ENCODE measurements at regions not wholly inside any gene's neighbourhood (a gene's known extent, or its start where the extent isn't known, plus 50 kb on each side); places are given as distances from the start of the nearest gene placed in this dataset.

GRCh38 chr9:90420211-90420610 is 222.4 kb downstream of the DIRAS2 start:
- intact Hi-C loops (cut with micrococcal nuclease; ENCODE audit: unreplicated experiment): no loop called here
- no peak for DNase-seq (ENCODE audit: low spot score)
- TF ChIP-seq CTCF (conservative IDR thresholded peaks at IDR 0.05; ENCODE audit: low read depth, low read length): no peak
- TF ChIP-seq EZH2 (IDR thresholded peaks at IDR 0.05; ENCODE audit: borderline replicate concordance, low read depth, low read length, poor library complexity, severe bottlenecking): no peak
- Histone ChIP-seq H3K4me3 (ENCODE audit: low read depth, low read length, poor library complexity, severe bottlenecking) (no peak overlapping the region), H3K36me3 (ENCODE audit: insufficient read depth, low read length, poor library complexity, severe bottlenecking) (no peaks in the 10 kb centered on the region), H3K27ac (ENCODE audit: low read depth, low read length, poor library complexity, severe bottlenecking) (no peak overlapping the region), H3K4me1 (ENCODE audit: insufficient read depth, low read length, poor library complexity, severe bottlenecking) (no peaks in the 10 kb centered on the region), H3K9me3 (ENCODE audit: low read depth, low read length, poor library complexity, severe bottlenecking) (no peaks in the 10 kb centered on the region), H3K27me3 (replicated peaks; ENCODE audit: insufficient read depth, low read depth, low read length, poor library complexity) (no peaks in the 10 kb centered on the region)
- POLR2A ChIA-PET (ENCODE audit: low non-redundant PET): no interaction called here
- CTCF ChIA-PET: no interaction called here
- no TSS peak for BruUV-seq (replicated peaks)

GRCh38 chr9:90420768-90421513 is 221.7 kb downstream of the DIRAS2 start:
- intact Hi-C loops (cut with micrococcal nuclease; ENCODE audit: unreplicated experiment): no loop called here
- no peaks in the 10 kb centered on the region for H3K27me3 ChIP-seq (replicated peaks; ENCODE audit: insufficient read depth, low read depth, low read length, poor library complexity)
- TF ChIP-seq EZH2 (IDR thresholded peaks at IDR 0.05; ENCODE audit: borderline replicate concordance, low read depth, low read length, poor library complexity, severe bottlenecking) (no peak), CTCF (conservative IDR thresholded peaks at IDR 0.05; ENCODE audit: low read depth, low read length) (no peak)
- DNase-seq (ENCODE audit: low spot score): no peak
- H3K36me3 ChIP-seq (ENCODE audit: insufficient read depth, low read length, poor library complexity, severe bottlenecking): no peaks in the 10 kb centered on the region
- no TSS peak for BruUV-seq (replicated peaks)
- H3K9me3 ChIP-seq (ENCODE audit: low read depth, low read length, poor library complexity, severe bottlenecking): no peaks in the 10 kb centered on the region
- H3K4me1 ChIP-seq (ENCODE audit: insufficient read depth, low read length, poor library complexity, severe bottlenecking): no peaks in the 10 kb centered on the region
- no peak overlapping the region for H3K27ac ChIP-seq (ENCODE audit: low read depth, low read length, poor library complexity, severe bottlenecking)
- POLR2A ChIA-PET (ENCODE audit: low non-redundant PET): no interaction called here
- CTCF ChIA-PET: no interaction called here
- no peak overlapping the region for H3K4me3 ChIP-seq (ENCODE audit: low read depth, low read length, poor library complexity, severe bottlenecking)

- Histone ChIP-seq H3K27me3 (replicated peaks; ENCODE audit: insufficient read depth, low read depth, low read length, poor library complexity) (no peaks in the 10 kb centered on the region), H3K4me3 (ENCODE audit: low read depth, low read length, poor library complexity, severe bottlenecking) (no peak overlapping the region), H3K9me3 (ENCODE audit: low read depth, low read length, poor library complexity, severe bottlenecking) (no peaks in the 10 kb centered on the region), H3K4me1 (ENCODE audit: insufficient read depth, low read length, poor library complexity, severe bottlenecking) (no peaks in the 10 kb centered on the region), H3K27ac (ENCODE audit: low read depth, low read length, poor library complexity, severe bottlenecking) (no peak overlapping the region), H3K36me3 (ENCODE audit: insufficient read depth, low read length, poor library complexity, severe bottlenecking) (no peaks in the 10 kb centered on the region)
- CTCF ChIA-PET: no interaction called here
- intact Hi-C loops (cut with micrococcal nuclease; ENCODE audit: unreplicated experiment): no loop called here
- DNase-seq (ENCODE audit: low spot score): no peak
- POLR2A ChIA-PET (ENCODE audit: low non-redundant PET): interaction anchor here (0.5 kb wide), 1 partner anchor 9 kb away, joined by 3 read pairs; no protein-coding TSS in a partner anchor
- no TSS peak for BruUV-seq (replicated peaks)
- TF ChIP-seq CTCF (conservative IDR thresholded peaks at IDR 0.05; ENCODE audit: low read depth, low read length) (no peak), EZH2 (IDR thresholded peaks at IDR 0.05; ENCODE audit: borderline replicate concordance, low read depth, low read length, poor library complexity, severe bottlenecking) (no peak)
Observed at GRCh38 chr9:90421786-90422185, 220.8 kb downstream of the DIRAS2 start.
